Activated naive CD8-positive, alpha-beta T cell (primary cell): ENCODE measurements at regions not wholly inside any gene's neighbourhood (a gene's known extent, or its start where the extent isn't known, plus 50 kb on each side); places are given as distances from the start of the nearest gene placed in this dataset.
"Not testable (repeated sequence)": the region's sequence is repeated elsewhere in the genome, so short reads cannot be mapped to it uniquely, and the experiment has no call there.

Experiments
- H3K27ac Mint-ChIP-seq: one replicate; pipeline ENCODE4 v1.8.0; 2021; ENCODE audit warnings: mixed read lengths
- H3K27me3 Mint-ChIP-seq: one replicate; pipeline ENCODE4 v1.8.0; 2021; ENCODE audit warnings: mixed read lengths
- H3K36me3 Mint-ChIP-seq: one replicate; pipeline ENCODE4 v1.8.0; 2021; ENCODE audit warnings: mixed read lengths
- H3K4me1 Mint-ChIP-seq: one replicate; pipeline ENCODE4 v1.8.0; 2021; ENCODE audit warnings: low read depth, mixed read lengths
- H3K4me3 Mint-ChIP-seq: one replicate; pipeline ENCODE4 v1.8.0; 2021; ENCODE audit warnings: mild to moderate bottlenecking, mixed read lengths
- H3K9me3 Mint-ChIP-seq: one replicate; pipeline ENCODE4 v1.8.0; 2021; ENCODE audit warnings: low read depth, mixed read lengths

DNA sequence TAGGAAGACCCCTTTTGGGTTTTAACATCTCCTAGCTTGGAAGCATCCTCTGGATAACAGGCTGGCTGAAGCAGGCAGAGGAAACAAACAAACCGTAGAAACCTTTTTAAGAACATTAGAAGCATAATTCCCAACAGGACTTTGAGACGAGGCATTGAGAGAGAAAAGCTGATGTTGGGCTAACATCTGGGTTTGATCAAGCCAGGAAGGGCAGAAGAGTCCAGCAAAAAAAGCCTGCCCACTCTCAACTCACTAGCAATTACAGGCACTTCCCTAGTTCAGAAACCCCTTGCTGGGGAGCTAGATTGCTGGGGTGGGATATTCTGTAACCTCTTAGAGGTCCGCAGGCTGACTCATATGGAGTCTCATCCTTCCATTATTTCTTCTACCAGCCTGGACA is 75.4 kb upstream of the CTNNA1 start:
- no peaks in the 10 kb centered on the region for H3K9me3 Mint-ChIP-seq
- H3K4me3 Mint-ChIP-seq, result no peak overlapping the region
- peaks cover 44% of the 10 kb centered on the region for H3K27me3 Mint-ChIP-seq
- H3K27ac Mint-ChIP-seq, result no peak overlapping the region
- H3K4me1 Mint-ChIP-seq, result no peaks in the 10 kb centered on the region
- peaks cover 5% of the 10 kb centered on the region for H3K36me3 Mint-ChIP-seq

DNA sequence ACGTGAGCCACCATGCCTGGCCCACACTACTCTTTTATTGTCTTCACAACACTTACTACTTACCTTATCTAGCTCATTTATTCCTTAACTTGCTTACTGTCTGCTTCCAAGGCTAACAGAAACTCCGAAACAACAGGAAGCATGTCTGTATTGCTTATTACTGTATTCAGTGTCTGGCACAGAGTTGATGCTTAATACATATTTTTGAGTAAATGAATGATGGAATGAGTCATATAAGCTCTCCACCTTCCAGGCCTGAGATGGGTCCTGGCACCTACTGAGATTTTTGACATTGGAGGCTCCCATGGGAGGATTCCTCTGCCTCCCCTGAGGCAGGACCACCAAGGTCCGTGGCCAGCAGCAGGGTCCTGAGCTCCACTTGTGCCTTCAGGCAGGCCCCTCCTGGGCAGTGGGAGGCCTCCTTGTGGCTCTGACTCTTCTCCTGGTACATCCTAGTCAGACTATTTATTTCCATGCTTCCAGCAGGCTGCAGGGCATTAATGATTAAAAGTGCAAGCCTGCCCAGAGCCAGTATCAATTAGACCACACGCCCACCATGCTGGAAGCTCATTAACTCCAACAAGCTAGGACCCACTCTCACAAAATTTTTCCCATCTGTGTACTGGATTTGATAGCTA is 76.5 kb upstream of the CTNNA1 start:
- H3K27me3 Mint-ChIP-seq, result peaks cover 41% of the 10 kb centered on the region
- H3K9me3 Mint-ChIP-seq, result no peaks in the 10 kb centered on the region
- no peak overlapping the region for H3K4me3 Mint-ChIP-seq
- H3K36me3 Mint-ChIP-seq, result peaks cover 5% of the 10 kb centered on the region
- no peak overlapping the region for H3K27ac Mint-ChIP-seq
- H3K4me1 Mint-ChIP-seq, result no peaks in the 10 kb centered on the region

DNA sequence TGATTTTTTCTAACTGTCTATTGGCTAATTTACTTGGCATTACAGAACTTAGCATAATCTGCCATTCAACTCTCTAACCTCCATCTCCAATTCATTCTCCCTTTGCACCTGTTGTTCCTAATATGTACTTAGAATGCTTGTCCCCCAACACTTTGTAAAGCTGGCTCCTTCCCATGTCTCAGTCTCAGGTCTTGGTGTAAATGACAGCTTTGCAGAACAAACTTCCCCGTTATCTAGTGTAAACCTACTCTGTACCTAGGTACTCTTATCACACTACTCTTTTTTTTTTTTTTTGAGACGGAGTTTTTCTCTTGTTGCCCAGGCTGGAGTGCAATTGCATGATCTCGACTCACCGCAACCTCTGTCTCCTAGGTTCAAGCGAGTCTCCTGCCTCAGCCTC is 77.2 kb upstream of the CTNNA1 start:
- Mint-ChIP-seq H3K4me1 (no peaks in the 10 kb centered on the region), H3K4me3 (no peak overlapping the region), H3K27me3 (peaks cover 40% of the 10 kb centered on the region), H3K27ac (no peak overlapping the region), H3K9me3 (no peaks in the 10 kb centered on the region), H3K36me3 (peaks cover 5% of the 10 kb centered on the region)

DNA sequence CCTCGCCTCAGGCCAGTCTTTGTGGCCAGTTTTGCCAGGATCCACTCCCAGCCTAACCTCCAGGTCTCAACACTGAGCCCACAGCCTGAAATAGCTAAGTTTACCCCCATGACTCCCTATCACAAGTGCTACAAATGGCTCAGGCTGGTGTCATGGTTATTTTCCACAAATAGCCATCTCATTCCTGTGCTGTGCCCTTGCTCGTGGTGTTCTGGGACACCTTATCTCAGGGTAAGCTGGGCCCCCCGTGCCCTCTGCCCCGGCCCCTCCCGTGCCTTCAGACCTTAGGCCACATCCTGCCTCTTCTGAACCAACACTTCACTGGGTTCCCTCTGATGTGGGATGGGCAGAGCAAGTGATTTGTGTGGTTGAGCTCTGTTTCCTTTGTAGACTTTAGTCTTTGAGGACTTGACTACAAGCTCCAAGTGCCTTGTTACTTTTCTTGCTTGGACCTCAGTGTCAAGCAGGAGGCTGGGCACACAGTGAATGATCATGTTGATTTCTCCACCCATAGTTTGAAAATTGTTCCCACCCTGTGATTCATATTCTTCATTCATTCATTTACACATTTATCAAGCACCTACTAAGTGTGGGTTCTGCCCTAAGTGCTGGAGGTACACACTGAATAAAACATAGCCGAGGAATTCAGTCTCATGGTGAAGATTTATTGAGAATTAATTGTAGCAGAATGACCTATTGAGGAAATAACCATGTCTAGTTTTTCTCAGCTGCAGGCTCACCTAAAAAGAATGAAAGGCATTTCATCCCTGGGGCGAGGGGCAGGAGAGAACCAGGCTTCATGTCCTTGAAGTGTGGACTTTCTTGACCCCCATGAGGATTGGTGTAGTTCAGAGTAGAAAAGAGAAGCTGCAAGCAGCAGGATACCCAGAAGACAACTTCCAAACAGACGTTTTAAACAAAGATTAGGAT is 84.5 kb upstream of the CTNNA1 start:
- no peaks in the 10 kb centered on the region for H3K9me3 Mint-ChIP-seq
- H3K36me3 Mint-ChIP-seq, result no peaks in the 10 kb centered on the region
- H3K4me1 Mint-ChIP-seq, result peaks cover 31% of the 10 kb centered on the region
- no peak overlapping the region for H3K4me3 Mint-ChIP-seq
- H3K27ac Mint-ChIP-seq, result no peak overlapping the region
- H3K27me3 Mint-ChIP-seq, result peaks cover 46% of the 10 kb centered on the region

GRCh38 chr5:138667782-138668331 is 85.4 kb upstream of the CTNNA1 start:
- peaks cover 40% of the 10 kb centered on the region for H3K4me1 Mint-ChIP-seq
- not testable (repeated sequence) for H3K36me3 Mint-ChIP-seq, H3K27ac Mint-ChIP-seq, H3K9me3 Mint-ChIP-seq, H3K4me3 Mint-ChIP-seq
- H3K27me3 Mint-ChIP-seq, result peaks cover 50% of the 10 kb centered on the region

DNA sequence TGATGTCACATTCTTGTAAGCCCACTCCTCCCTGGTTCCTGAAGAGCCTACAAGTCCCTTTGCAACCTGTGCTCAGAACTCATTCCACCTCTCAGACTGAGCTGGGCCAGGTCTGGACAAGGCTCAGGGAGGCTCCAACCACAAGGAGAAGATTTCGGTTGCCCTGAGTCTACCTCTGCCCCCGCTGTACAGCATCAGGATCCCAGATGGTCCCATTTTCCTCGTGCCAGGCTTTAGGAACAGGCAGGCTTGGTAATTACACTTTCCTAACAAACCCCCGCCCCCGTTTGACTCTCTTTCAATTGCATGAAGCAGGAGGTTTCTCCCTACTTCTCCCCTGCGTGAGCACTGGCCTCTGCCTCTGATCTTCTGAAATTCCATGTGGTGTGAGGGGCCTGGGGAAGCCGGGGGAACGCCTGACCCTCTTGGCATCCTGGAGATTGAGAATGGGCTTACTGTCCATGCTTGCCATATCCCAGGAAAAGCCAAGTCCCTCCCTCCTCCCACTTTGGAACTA is 86.9 kb upstream of the CTNNA1 start:
- Mint-ChIP-seq H3K4me3 (no peak overlapping the region), H3K27me3 (peaks cover 58% of the 10 kb centered on the region), H3K36me3 (no peaks in the 10 kb centered on the region)

DNA sequence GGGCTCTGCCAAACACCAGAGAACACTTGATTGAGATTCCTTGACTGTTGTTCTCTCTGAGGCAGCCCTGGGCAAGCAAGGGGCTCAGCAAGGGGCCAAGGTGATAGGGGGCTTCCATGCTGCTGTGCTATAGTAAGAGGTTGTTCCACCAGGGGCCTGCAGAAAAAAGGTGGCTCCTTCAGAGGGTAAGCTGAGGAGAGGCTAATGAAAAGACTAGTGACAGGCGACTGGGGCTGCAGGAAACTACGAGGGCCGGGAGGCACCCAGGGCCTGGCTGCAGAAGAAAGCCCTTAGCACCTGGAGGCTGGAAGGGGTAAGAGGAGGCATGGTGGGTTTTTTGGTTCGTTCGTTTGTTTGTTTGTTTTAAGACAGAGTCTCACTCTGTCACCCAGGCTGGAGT is 88.0 kb upstream of the CTNNA1 start:
- no peak overlapping the region for H3K27ac Mint-ChIP-seq
- H3K27me3 Mint-ChIP-seq, result peaks cover 61% of the 10 kb centered on the region

More for the DNA sequence above, 86.9 kb upstream of the CTNNA1 start:
- Mint-ChIP-seq H3K27ac (no peak overlapping the region), H3K9me3 (no peaks in the 10 kb centered on the region), H3K4me1 (peaks cover 44% of the 10 kb centered on the region)

DNA sequence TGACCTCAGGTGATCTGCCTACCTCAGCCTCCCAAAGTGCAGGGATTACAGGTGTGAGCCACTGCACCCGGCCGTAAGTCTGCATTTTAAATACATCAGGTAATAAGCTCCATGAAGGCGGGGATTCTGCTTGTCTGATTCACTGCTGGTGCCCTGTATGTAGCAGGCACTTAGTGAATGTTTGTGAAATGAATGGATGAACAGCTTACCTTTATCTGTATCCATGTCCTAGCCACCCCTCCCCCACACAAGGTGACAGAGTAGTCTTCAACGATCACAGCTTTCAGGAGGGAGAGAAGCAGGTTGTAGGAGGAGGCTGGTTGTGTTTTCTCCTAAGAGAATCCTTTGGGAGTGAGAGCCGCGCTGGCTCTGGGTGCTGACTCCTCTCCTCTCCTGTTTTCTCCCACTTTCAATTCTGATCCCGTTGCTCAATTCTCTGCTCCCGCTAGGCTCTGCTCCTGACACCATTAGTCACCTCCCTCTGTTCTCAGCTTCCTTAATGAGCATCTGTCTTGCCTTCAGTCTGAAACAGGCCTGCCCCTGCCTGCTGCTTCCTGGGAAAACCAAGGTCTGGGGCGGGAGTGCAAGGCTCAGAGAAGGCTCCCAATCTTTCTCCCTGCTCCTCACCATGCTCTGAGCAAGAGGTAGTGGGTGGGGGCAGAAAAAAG is 88.8 kb upstream of the CTNNA1 start:
- peaks cover 61% of the 10 kb centered on the region for H3K27me3 Mint-ChIP-seq
- H3K4me1 Mint-ChIP-seq, result peaks cover 39% of the 10 kb centered on the region
- no peak overlapping the region for H3K27ac Mint-ChIP-seq
- no peaks in the 10 kb centered on the region for H3K36me3 Mint-ChIP-seq
- H3K4me3 Mint-ChIP-seq, result no peak overlapping the region
- H3K9me3 Mint-ChIP-seq, result no peaks in the 10 kb centered on the region

More for the DNA sequence above, 88.0 kb upstream of the CTNNA1 start:
- no peaks in the 10 kb centered on the region for H3K9me3 Mint-ChIP-seq
- no peaks in the 10 kb centered on the region for H3K36me3 Mint-ChIP-seq
- H3K4me3 Mint-ChIP-seq, result no peak overlapping the region
- peaks cover 44% of the 10 kb centered on the region for H3K4me1 Mint-ChIP-seq

DNA sequence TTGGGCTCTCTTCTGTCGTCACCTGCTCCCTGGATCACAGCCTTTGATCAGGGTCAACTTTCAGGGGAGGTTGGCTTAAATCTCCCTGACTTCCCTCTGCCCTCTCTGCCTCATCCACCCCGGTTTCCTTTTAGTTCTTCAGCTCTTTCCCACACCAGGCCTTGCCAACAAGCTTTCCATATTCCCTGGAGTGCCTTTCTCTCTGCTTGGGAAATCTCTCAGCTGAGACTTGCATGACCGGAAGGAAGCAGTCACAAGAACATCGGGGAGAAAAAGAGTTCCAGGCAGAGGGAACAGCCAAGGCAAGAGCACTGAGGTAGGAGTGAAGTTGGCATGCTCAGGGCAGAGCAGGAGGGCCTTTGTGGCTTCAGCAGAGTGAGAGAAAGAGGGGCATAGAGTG is 88.4 kb upstream of the HSPA9 start:
- peaks cover 30% of the 10 kb centered on the region for H3K4me1 Mint-ChIP-seq
- H3K27me3 Mint-ChIP-seq, result peaks cover 57% of the 10 kb centered on the region
- H3K4me3 Mint-ChIP-seq, result no peak overlapping the region
- no peak overlapping the region for H3K27ac Mint-ChIP-seq
- no peaks in the 10 kb centered on the region for H3K36me3 Mint-ChIP-seq
- H3K9me3 Mint-ChIP-seq, result no peaks in the 10 kb centered on the region

DNA sequence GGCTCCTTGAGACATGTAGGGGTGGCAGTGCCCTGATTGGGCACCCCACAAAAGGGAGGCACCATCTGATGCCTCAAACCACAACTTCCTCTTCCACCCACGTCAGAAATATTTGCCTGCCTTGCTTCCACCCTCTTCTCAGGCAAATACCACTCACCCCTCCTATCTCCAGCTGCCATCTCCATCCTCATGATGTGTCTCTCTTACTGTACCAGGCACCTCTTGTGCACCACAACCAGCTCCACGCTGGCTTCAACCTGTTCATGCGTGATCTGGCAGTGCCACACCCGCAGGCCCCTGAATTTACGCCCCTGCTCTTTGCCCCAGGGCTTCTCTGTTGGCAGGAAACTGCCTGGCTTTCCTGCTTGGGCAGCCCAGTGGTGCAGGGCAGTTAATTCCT is 87.8 kb upstream of the HSPA9 start:
- H3K9me3 Mint-ChIP-seq, result no peaks in the 10 kb centered on the region
- peak overlapping the region; percentile 53 for H3K4me3 Mint-ChIP-seq
- H3K4me1 Mint-ChIP-seq, result peaks cover 25% of the 10 kb centered on the region
- peaks cover 58% of the 10 kb centered on the region for H3K27me3 Mint-ChIP-seq
- no peak overlapping the region for H3K27ac Mint-ChIP-seq
- no peaks in the 10 kb centered on the region for H3K36me3 Mint-ChIP-seq

DNA sequence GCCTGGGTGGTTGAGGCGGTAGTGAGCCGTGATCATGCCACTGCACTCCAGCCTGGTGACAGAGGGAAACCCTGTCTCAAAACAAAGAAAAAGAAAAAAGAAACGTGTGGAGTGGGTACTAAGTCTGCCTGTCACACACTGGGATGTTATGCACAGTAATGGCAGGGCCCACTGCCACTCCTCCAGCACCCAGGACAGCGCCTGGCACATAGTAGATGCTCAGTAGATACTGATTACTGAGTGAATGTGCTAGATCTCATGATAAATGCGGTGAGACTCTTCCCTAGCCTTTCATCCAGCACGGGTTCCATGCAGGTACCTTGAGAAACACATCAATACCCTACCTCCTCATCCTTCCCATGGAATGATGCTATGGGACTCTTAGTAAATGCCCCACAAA is 87.4 kb upstream of the HSPA9 start:
- H3K36me3 Mint-ChIP-seq, result no peaks in the 10 kb centered on the region
- no peak overlapping the region for H3K27ac Mint-ChIP-seq
- H3K4me1 Mint-ChIP-seq, result peaks cover 20% of the 10 kb centered on the region
- peak overlapping the region; percentile 53 for H3K4me3 Mint-ChIP-seq
- peaks cover 57% of the 10 kb centered on the region for H3K27me3 Mint-ChIP-seq
- no peaks in the 10 kb centered on the region for H3K9me3 Mint-ChIP-seq

- Mint-ChIP-seq H3K4me3 (no peak overlapping the region), H3K27me3 (peaks cover 62% of the 10 kb centered on the region), H3K27ac (no peak overlapping the region), H3K4me1 (peaks cover 19% of the 10 kb centered on the region), H3K9me3 (no peaks in the 10 kb centered on the region), H3K36me3 (no peaks in the 10 kb centered on the region)
These were observed 86.8 kb upstream of the HSPA9 start for GRCh38 chr5:138661991-138662434.

DNA sequence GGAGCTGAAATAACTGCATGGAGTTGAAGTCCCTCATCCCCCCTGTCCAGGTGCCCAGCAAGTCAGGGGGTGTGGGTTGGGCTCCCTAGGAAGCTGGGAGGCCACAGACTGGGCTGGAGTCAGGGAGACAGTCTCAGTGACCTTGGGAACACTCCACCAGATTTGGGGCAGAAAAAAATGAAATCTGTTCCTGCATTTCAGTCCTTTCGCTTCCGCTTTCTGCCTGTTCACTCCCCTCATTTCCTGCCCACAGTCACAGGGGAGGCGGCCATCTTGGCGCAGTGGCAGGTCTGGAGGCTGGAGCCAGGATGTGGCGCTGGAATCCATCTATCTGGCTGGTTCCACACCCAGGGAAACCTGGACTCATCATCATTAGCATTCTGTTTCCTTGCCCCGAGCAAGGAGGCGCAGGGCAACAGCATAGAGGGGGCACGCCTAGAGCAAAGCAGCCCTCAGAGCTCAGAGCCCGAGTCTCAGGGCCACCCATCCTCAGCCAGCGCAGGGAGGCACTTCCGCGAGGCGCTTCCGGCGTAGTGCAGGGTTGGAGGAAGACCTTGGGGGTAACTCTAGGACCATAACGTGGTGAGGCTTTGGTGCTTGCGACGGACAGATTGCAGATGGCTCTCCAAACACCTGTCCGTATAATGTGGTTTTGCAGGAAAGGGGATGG is 86.2 kb upstream of the HSPA9 start:
- H3K27ac Mint-ChIP-seq, result no peak overlapping the region
- H3K4me3 Mint-ChIP-seq, result no peak overlapping the region
- no peaks in the 10 kb centered on the region for H3K36me3 Mint-ChIP-seq
- no peaks in the 10 kb centered on the region for H3K9me3 Mint-ChIP-seq
- H3K27me3 Mint-ChIP-seq, result peaks cover 65% of the 10 kb centered on the region
- H3K4me1 Mint-ChIP-seq, result peaks cover 19% of the 10 kb centered on the region

DNA sequence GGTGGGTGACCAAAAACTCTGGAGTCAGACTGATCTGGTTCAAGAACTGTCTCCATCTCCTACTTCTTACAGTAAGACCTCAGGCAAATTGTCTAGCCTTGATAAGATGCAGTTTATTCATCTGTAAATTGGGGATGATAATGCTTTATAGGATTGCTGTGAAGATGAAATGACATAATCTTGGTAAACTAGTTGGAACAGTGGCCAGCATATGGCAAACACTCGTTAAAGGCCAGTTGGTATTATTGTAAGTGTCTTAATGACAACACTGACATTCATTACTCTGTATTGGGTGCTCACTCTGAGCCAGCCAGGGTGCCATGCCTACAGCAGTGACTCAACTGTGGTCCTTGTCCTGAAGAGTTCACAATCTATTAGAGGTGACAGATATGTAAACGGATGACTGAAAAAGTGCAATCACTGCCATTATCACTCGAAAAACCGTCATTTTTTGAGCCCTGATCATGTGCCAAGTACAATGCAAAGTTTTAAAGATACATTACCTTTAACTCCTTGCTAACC is 84.9 kb upstream of the HSPA9 start:
- Mint-ChIP-seq H3K27ac (no peak overlapping the region), H3K36me3 (no peaks in the 10 kb centered on the region), H3K4me1 (peaks cover 22% of the 10 kb centered on the region), H3K4me3 (no peak overlapping the region), H3K27me3 (peaks cover 60% of the 10 kb centered on the region), H3K9me3 (no peaks in the 10 kb centered on the region)
